Activated T-helper 1 cell treated with anti-CD3 and anti-CD28 coated beads, Interleukin-12 subunit alpha, Interleukin-12 subunit beta, Interleukin-2, Interleukin-4 antibody, amounts not matched to agents 30 ng/mL and 10 ng/mL and 1 ng/mL, durations not matched to agents 14 hours and 24 hours and 36 hours (primary cell): ENCODE measurements at regions not wholly inside any gene's neighbourhood (a gene's known extent, or its start where the extent isn't known, plus 50 kb on each side); places are given as distances from the start of the nearest gene placed in this dataset.
"Not testable (repeated sequence)": the region's sequence is repeated elsewhere in the genome, so short reads cannot be mapped to it uniquely, and the experiment has no call there.

Experiments
- DNase-seq: peaks from one replicate; pipeline ENCODE4 v3.0.0; 2021; ENCODE audit warnings: low spot score
- H3K27ac Mint-ChIP-seq: one replicate; pipeline ENCODE4 v1.8.0; 2021; ENCODE audit warnings: mild to moderate bottlenecking, mixed read lengths
- H3K27me3 Mint-ChIP-seq: one replicate; pipeline ENCODE4 v1.8.0; 2022; ENCODE audit warnings: mild to moderate bottlenecking, moderate library complexity, mixed read lengths; ENCODE audit not compliant: insufficient read depth
- H3K36me3 Mint-ChIP-seq: one replicate; pipeline ENCODE4 v1.8.0; 2021; ENCODE audit warnings: low read depth, mixed read lengths
- H3K4me1 Mint-ChIP-seq: one replicate; pipeline ENCODE4 v1.8.0; 2021; ENCODE audit warnings: low read depth, mixed read lengths
- H3K4me3 Mint-ChIP-seq: one replicate; pipeline ENCODE4 v1.8.0; 2021; ENCODE audit warnings: mild to moderate bottlenecking, moderate library complexity, mixed read lengths
- H3K9me3 Mint-ChIP-seq: one replicate; pipeline ENCODE4 v1.8.0; 2021; ENCODE audit warnings: mixed read lengths
- intact Hi-C: fragments of 100-400 bp; cut with micrococcal nuclease; formaldehyde crosslinking; loops from one replicate; pipeline ENCODE4 v1.15.1; 2024

DNA sequence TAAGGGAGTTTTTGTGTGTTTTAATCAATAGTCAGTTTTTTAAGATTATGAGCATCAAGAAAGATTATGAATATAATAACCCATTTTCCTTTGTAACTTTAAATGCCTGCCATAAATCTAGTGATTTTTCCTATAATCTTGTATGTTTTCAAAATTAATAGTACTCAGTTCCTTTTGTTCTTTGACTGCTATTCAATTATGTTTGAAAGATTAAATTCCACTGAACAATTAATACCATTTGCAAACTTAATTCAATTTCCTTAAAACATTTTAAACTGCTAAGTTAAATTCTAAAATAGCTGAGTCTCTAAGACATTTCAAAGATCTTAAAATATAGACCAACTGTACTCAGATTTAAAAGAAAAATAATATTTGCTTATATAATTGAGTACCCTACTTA, 1173.9 kb upstream of the TMEFF2 start:
- H3K9me3 Mint-ChIP-seq, result no peaks in the 10 kb centered on the region
- intact Hi-C loops, result no loop called here
- DNase-seq, result no peak
- no peak overlapping the region for H3K27ac Mint-ChIP-seq
- H3K4me3 Mint-ChIP-seq, result no peak overlapping the region
- H3K4me1 Mint-ChIP-seq, result no peaks in the 10 kb centered on the region
- H3K36me3 Mint-ChIP-seq, result no peaks in the 10 kb centered on the region
- no peaks in the 10 kb centered on the region for H3K27me3 Mint-ChIP-seq

DNA sequence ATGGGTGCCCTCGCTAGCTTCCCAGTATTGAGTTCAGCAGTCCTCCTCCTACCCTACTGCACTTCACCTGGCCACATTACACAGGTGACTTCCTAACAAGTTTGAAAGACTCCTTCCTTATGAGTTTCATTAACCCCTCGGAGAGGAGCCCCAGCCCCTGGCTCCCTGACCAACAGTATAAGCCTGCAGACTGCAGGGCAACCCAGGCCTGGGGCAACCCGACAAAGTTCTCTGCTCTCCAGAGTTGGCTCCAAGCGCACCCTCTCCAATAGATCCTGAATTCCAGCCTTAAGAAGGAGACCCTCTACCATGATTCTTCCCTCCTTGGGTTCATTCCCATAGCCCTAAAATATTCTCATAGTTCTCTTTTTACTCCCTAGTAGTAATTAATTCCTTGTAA, 1162.8 kb upstream of the TMEFF2 start:
- H3K4me3 Mint-ChIP-seq, result no peak overlapping the region
- H3K27ac Mint-ChIP-seq, result no peak overlapping the region
- no peaks in the 10 kb centered on the region for H3K36me3 Mint-ChIP-seq
- no peaks in the 10 kb centered on the region for H3K9me3 Mint-ChIP-seq
- no peaks in the 10 kb centered on the region for H3K4me1 Mint-ChIP-seq
- H3K27me3 Mint-ChIP-seq, result no peaks in the 10 kb centered on the region
- no peak for DNase-seq
- intact Hi-C loops, result no loop called here

DNA sequence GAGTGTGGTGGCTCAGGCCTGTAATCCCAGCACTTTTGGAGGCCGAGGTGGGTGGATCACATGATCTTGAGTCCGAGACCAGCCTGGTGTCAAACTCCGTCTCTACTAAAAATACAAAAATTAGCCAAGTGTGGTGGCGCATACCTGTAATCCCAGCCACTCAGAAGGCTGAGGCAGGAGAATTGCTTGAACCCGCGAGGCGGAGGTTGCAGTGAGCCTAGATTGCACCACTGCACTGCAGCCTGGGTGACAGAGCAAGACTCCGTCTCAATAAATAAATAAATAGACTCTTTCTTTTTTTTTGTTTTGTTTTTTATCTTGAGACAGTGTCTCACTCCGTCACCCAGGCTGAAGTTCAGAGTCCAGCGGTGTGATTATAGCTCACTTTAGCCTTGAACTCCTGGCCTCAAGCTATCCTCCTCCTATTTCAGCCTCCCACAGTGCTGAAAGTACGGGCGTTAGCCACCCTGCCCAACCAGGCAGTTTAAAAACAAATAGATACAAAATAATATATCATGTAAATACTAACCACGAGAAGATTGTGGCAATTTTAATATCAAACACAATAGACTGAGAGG, 1158.0 kb upstream of the TMEFF2 start:
- intact Hi-C loops, result not testable (repeated sequence)

DNA sequence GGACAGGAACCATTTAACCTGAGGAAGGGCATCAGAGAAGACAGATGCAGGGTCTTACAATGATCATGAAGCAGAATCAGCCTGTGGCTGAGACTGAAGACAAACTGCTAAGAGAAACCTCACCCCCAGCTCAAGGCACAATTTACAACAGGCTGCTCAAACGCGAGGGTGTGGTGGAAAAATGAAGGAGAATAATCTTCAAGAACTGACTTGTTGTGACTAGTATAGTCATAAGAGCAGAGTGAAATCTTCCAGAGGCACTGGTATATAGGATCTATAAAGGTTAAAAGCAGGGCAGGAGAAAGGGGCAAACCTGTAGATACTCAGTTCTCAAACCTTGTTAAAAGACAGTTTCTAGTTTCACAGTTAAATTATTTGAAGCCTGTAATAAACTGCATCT, 1155.8 kb upstream of the TMEFF2 start:
- intact Hi-C loops, result no loop called here
- no peak for DNase-seq
- Mint-ChIP-seq H3K4me1 (peaks cover 10% of the 10 kb centered on the region), H3K9me3 (no peaks in the 10 kb centered on the region), H3K4me3 (no peak overlapping the region), H3K27ac (no peak overlapping the region), H3K36me3 (no peaks in the 10 kb centered on the region), H3K27me3 (no peaks in the 10 kb centered on the region)

More for the DNA sequence above, 1158.0 kb upstream of the TMEFF2 start:
- not testable (repeated sequence) for H3K27me3 Mint-ChIP-seq, H3K9me3 Mint-ChIP-seq, H3K27ac Mint-ChIP-seq, H3K4me1 Mint-ChIP-seq, H3K36me3 Mint-ChIP-seq, H3K4me3 Mint-ChIP-seq, DNase-seq

DNA sequence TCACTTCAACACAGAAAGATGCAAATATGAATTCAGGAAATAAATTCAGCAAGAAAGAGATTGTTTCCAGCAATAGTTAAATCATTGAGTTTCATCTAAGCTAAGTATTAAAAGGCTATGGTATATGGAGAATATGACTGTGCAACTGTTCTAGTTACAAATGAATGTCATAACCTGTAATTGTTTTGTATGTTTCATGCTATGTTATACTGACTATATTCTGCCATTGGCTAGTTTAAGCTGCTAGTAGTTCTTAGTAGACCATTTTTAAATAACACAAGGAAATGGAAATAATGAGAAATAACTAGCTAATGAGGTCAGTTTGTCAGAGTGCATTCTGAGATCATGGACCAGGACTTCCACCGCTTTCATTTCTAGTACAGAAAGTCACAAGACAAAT, 1154.9 kb upstream of the TMEFF2 start:
- Mint-ChIP-seq H3K36me3 (no peaks in the 10 kb centered on the region), H3K4me1 (peaks cover 10% of the 10 kb centered on the region), H3K27ac (no peak overlapping the region), H3K27me3 (no peaks in the 10 kb centered on the region), H3K4me3 (no peak overlapping the region), H3K9me3 (no peaks in the 10 kb centered on the region)
- no peak for DNase-seq
- intact Hi-C loops, result no loop called here

DNA sequence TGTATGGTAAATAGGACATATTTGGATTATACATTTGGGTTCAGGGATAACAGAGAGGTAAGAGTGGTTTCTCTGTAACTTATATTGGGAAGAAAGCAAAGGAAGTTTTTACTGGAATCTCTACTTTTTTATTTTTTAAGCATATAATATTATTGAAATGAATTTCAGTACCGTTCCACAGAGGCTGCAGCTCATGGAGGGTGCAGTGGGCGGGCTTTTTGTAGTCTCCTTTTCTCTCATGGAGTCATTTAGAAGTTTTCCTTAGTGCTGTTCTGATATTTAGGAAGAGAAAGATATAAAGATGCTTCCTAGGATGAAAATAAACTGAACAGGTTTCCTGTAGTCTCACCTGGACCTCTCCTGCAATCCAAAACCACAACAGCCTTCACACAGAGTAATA, 1153.3 kb upstream of the TMEFF2 start:
- H3K4me3 Mint-ChIP-seq, result peak overlapping the region; percentile 69
- no peak overlapping the region for H3K27ac Mint-ChIP-seq
- no peaks in the 10 kb centered on the region for H3K9me3 Mint-ChIP-seq
- intact Hi-C loops, result no loop called here
- H3K4me1 Mint-ChIP-seq, result peaks cover 10% of the 10 kb centered on the region
- no peaks in the 10 kb centered on the region for H3K27me3 Mint-ChIP-seq
- no peak for DNase-seq
- no peaks in the 10 kb centered on the region for H3K36me3 Mint-ChIP-seq

DNA sequence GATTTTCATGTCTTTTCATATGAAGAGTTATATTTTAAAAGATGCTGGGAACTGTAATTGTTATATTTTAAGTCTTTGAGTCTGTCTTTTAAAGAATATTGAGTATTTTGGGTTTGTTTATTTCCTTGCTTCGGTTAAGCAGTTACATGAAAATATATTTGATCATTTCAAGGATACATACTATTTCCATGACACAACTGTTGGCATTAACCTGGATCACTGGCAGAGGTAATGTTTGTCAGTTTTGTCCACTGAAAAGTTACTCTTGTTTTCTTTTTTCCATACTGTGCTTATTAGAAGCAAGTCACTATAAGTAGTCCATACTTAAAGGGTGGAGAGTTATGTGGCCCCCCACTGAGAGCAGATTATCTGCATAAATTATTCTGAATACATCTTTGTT, 1142.0 kb upstream of the TMEFF2 start:
- Mint-ChIP-seq H3K4me1 (no peaks in the 10 kb centered on the region), H3K27me3 (no peaks in the 10 kb centered on the region), H3K9me3 (no peaks in the 10 kb centered on the region), H3K36me3 (no peaks in the 10 kb centered on the region), H3K27ac (no peak overlapping the region), H3K4me3 (no peak overlapping the region)
- DNase-seq, result no peak
- intact Hi-C loops, result no loop called here

DNA sequence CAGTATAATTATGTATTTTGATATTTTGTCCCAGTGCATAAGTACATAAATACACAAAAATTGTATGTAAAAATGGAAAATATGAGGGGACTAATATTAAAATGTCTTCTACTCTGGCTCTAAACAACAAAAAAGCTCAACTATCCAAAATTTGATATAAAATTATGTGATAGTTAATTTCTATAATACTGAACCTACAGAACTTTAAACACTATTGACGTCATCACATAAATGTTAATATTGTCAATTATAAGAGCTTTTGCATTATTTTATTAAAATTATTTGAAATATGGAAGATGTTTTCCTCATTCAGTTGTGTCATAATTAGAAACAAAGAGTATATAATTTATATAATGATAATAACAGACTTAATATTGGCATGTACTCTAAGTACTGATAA, 1139.7 kb upstream of the TMEFF2 start:
- Mint-ChIP-seq H3K4me3 (no peak overlapping the region), H3K4me1 (no peaks in the 10 kb centered on the region), H3K27ac (no peak overlapping the region), H3K9me3 (no peaks in the 10 kb centered on the region), H3K27me3 (no peaks in the 10 kb centered on the region), H3K36me3 (no peaks in the 10 kb centered on the region)
- intact Hi-C loops, result no loop called here
- no peak for DNase-seq

DNA sequence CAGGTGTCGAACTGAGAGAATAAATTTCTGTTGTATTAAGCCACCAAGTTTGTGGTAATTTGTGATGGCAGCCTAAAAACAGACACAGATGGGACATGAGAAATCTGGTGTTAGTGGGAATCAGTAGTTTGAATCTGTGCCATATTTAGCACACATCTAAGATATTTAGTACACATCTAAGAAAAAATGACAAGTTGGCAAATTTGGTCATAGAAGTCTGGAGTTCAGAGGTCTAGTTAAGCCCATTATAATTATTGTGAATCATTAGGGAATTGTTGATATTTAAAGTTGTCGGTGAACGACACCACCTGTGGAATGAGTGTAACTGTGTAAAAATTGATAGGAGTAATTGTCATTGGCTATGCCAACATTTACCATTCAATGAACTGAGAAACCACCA, 1138.8 kb upstream of the TMEFF2 start:
- intact Hi-C loops, result no loop called here
- no peak for DNase-seq
- Mint-ChIP-seq H3K4me3 (no peak overlapping the region), H3K27ac (no peak overlapping the region), H3K4me1 (no peaks in the 10 kb centered on the region), H3K9me3 (no peaks in the 10 kb centered on the region), H3K27me3 (no peaks in the 10 kb centered on the region), H3K36me3 (no peaks in the 10 kb centered on the region)

DNA sequence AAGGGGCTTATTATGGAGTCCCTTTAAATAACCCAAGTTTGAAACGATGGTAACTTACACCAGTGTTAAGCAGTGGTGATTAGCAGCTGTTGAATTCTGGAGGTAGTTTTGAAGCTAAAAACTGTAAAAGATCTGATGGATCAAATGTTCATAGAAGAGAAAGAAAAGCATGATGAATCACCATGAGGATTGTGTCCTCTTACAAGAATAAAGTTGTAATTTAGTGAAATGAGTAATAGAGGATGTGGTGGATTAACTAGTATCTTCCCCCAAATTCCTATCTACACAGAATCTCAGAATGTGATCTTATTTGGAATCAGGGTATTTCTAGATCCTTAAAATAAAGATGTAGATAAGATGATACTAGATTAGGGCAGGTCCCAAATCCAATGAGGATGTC, 1138.2 kb upstream of the TMEFF2 start:
- Mint-ChIP-seq H3K36me3 (no peaks in the 10 kb centered on the region), H3K4me3 (no peak overlapping the region), H3K27me3 (no peaks in the 10 kb centered on the region), H3K4me1 (no peaks in the 10 kb centered on the region), H3K27ac (no peak overlapping the region), H3K9me3 (no peaks in the 10 kb centered on the region)
- no peak for DNase-seq
- intact Hi-C loops, result no loop called here

DNA sequence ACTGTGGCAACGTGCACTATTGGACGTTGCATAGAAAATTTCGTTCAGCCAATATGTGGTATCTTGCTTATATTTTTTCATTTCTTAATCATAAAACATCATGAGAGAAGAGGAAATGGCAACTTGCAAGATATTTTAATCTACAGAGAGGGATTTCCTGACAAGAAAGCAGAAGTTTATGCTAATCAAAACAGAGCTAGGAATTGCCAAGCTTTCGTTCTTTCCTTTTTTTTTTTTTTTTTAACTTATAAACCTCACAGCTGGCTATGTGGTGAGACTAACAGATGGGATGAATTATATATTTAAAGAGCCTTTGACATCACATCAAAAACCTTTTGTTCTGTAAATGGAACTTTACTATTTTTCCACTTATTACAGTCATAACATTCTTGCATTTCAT, 1136.9 kb upstream of the TMEFF2 start:
- intact Hi-C loops, result no loop called here
- H3K9me3 Mint-ChIP-seq, result no peaks in the 10 kb centered on the region

DNA sequence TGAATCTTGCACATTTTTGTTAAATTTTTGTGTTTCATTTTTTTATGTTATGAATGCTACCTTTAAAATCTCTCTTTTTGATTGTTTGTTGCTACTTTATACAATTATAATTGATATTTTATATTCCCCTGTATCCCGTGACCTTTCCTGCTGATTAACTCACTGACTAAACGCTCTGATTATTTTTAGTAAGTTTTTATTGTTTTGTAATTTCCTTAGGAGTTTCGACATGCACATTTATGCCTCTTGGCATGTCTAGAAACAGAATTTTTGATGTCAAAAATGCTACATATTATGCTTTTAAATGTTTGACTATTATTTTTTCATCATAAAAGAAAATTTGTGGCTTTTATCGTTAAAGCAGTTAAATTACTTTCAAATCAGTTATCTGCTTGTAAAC, 1131.6 kb upstream of the TMEFF2 start:
- intact Hi-C loops, result no loop called here
- Mint-ChIP-seq H3K27ac (no peak overlapping the region), H3K27me3 (no peaks in the 10 kb centered on the region), H3K4me1 (no peaks in the 10 kb centered on the region), H3K4me3 (no peak overlapping the region), H3K9me3 (no peaks in the 10 kb centered on the region), H3K36me3 (no peaks in the 10 kb centered on the region)
- no peak for DNase-seq

More for the DNA sequence above, 1136.9 kb upstream of the TMEFF2 start:
- Mint-ChIP-seq H3K27ac (no peak overlapping the region), H3K4me1 (no peaks in the 10 kb centered on the region), H3K27me3 (no peaks in the 10 kb centered on the region), H3K4me3 (no peak overlapping the region), H3K36me3 (no peaks in the 10 kb centered on the region)
- DNase-seq, result no peak

DNA sequence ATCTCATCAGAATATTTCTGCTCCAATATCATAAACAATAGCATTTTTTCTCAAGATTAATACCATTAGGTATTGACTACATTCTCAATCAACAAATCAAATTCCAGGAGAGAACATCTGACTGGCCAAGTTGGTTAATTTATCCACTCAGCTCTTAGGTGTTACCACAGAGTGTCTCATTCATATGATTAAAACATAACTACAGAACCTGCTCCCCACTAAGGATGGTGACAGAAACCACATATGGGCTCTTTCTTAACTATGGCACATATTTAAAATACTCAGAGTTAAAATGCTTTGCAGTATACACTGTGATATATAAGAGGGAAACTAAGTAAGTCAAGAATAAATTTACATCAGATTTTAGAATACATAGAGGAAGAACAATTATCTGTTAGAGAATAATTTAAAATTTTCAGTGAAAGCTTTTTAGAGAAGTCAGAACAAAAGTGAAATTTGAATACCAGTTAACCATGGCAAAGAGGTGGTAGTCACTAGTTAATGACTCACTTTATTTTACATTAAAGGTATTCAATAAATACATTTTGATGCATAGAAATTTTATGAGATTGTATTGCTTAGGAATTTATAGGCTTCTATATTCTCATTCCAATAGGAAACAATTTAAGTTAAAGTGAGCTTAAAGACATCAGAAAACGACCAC, 1120.8 kb upstream of the TMEFF2 start:
- intact Hi-C loops, result no loop called here
- no peak for DNase-seq
- Mint-ChIP-seq H3K27ac (no peak overlapping the region), H3K9me3 (no peaks in the 10 kb centered on the region), H3K4me1 (no peaks in the 10 kb centered on the region), H3K27me3 (peaks cover 3% of the 10 kb centered on the region), H3K4me3 (no peak overlapping the region), H3K36me3 (no peaks in the 10 kb centered on the region)

DNA sequence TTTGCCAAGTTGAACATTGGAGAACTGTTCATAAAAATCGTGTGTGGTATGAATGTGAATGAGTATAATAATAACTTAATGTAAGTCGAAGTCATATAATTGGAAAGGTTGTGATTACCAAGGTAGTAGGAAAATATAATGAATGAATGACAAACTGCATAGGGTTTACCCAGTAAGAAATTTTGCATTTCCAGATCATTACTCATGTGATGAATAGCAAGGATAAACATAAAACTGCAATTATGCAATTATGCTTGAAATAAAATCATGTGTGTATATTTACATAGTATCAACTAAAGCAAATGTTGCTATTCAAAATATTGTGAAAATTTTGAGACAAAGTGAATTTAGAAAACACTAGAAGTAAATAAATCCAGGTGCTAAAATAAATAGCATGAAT, 1108.7 kb upstream of the TMEFF2 start:
- Mint-ChIP-seq H3K9me3 (no peaks in the 10 kb centered on the region), H3K4me3 (no peak overlapping the region), H3K27ac (no peak overlapping the region), H3K27me3 (no peaks in the 10 kb centered on the region), H3K36me3 (no peaks in the 10 kb centered on the region), H3K4me1 (no peaks in the 10 kb centered on the region)
- no peak for DNase-seq
- intact Hi-C loops, result no loop called here
